ENCODE measurements at regions not wholly inside any gene's neighbourhood (a gene's known extent, or its start where the extent isn't known, plus 50 kb on each side); places are given as distances from the start of the nearest gene placed in this dataset.

DNA sequence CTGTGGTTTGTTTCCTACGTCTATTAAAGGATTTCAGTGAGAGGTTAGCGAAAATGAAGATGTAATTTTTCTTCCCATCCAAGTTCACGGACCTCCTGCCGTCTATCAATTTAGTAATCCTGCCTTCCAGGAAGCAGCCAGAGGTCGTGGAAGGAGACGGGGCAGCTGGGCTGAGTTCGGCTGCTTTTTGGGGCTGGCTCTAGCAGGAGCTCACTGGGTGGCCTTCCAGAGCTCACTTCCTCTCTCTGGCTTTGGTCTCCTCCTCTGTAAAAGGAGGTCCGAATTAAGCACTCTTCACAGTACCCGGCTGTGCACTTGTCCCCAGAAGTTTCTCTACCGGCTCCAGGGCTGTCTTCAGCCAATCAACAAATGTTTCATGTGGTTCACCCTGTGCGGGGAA lies 295.4 kb downstream of the BCOR start:
- TF ChIP-seq, protein P1, sequence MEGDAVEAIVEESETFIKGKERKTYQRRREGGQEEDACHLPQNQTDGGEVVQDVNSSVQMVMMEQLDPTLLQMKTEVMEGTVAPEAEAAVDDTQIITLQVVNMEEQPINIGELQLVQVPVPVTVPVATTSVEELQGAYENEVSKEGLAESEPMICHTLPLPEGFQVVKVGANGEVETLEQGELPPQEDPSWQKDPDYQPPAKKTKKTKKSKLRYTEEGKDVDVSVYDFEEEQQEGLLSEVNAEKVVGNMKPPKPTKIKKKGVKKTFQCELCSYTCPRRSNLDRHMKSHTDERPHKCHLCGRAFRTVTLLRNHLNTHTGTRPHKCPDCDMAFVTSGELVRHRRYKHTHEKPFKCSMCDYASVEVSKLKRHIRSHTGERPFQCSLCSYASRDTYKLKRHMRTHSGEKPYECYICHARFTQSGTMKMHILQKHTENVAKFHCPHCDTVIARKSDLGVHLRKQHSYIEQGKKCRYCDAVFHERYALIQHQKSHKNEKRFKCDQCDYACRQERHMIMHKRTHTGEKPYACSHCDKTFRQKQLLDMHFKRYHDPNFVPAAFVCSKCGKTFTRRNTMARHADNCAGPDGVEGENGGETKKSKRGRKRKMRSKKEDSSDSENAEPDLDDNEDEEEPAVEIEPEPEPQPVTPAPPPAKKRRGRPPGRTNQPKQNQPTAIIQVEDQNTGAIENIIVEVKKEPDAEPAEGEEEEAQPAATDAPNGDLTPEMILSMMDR (IDR thresholded peaks at IDR 0.05; ENCODE audit: insufficient read depth, low read length, poor library complexity, severe bottlenecking), result no peak
- no peak for TF ChIP-seq EZH2phosphoT487 (conservative IDR thresholded peaks at IDR 0.05; ENCODE audit: low read length)
